ENCODE measurements at regions not wholly inside any gene's neighbourhood (a gene's known extent, or its start where the extent isn't known, plus 50 kb on each side); places are given as distances from the start of the nearest gene placed in this dataset.

GRCh38 chr15:101545548-101546505 is 56.3 kb upstream of the PCSK6 start:
- TF ChIP-seq EGR1 (IDR thresholded peaks at IDR 0.05), result no peak
- TF ChIP-seq USF1 (IDR thresholded peaks at IDR 0.05), result no peak
- TF ChIP-seq EP300 (IDR thresholded peaks at IDR 0.05; ENCODE audit: borderline replicate concordance), result no peak
- TF ChIP-seq YY1 (IDR thresholded peaks at IDR 0.05; ENCODE audit: low read depth), result no peak
- TF ChIP-seq REST (IDR thresholded peaks at IDR 0.05; ENCODE audit: low read depth), result no peak
- TF ChIP-seq CEBPB (IDR thresholded peaks at IDR 0.05), result no peak
- no peak for TF ChIP-seq TCF12 (IDR thresholded peaks at IDR 0.05; ENCODE audit: low read depth)
- no peak for TF ChIP-seq ZBTB7A (IDR thresholded peaks at IDR 0.05; ENCODE audit: low read depth)
- no peak for TF ChIP-seq MAX (IDR thresholded peaks at IDR 0.05)
- TF ChIP-seq TAF1 (IDR thresholded peaks at IDR 0.05; ENCODE audit: low read depth), result no peak
